ENCODE measurements at regions not wholly inside any gene's neighbourhood (a gene's known extent, or its start where the extent isn't known, plus 50 kb on each side); places are given as distances from the start of the nearest gene placed in this dataset.

DNA sequence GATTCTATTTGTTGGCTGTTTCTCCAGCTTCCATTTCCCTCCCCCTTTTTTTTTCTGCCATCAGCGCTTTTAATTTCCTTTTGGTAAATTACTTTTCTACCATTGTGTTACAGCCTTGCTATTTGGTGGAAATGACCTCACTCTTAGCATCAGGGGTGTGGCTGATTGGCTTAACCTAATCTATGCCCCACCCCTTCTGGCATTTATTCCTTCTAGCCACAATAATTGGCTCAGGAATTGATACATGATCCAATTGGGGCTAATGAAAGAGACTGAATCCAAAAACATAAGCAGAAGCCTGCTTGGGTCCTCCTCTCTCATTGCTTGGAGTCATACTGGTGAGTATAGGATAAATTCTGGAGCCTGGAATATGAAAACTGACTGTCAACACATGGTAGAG is 402.4 kb upstream of the LRRC4C start:
- TF ChIP-seq, protein P1, sequence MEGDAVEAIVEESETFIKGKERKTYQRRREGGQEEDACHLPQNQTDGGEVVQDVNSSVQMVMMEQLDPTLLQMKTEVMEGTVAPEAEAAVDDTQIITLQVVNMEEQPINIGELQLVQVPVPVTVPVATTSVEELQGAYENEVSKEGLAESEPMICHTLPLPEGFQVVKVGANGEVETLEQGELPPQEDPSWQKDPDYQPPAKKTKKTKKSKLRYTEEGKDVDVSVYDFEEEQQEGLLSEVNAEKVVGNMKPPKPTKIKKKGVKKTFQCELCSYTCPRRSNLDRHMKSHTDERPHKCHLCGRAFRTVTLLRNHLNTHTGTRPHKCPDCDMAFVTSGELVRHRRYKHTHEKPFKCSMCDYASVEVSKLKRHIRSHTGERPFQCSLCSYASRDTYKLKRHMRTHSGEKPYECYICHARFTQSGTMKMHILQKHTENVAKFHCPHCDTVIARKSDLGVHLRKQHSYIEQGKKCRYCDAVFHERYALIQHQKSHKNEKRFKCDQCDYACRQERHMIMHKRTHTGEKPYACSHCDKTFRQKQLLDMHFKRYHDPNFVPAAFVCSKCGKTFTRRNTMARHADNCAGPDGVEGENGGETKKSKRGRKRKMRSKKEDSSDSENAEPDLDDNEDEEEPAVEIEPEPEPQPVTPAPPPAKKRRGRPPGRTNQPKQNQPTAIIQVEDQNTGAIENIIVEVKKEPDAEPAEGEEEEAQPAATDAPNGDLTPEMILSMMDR (IDR thresholded peaks at IDR 0.05) = no peak

DNA sequence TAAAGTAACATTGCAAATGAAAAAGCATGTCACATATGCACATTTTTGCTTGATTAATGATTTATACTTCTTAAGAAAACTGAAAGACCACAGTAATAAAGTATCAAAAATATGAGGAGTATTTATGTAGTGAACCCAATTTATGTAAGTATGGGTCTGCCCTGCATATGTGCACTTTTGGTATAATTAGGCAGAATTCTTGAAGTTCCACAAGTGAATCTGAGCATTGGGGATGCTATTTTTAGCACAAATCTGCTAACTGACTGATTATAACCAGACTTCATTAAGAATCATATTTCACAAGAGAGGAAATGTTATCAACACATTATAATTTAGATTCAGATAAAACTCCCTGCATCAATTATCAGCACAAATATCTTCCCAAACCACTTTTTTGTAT is 407.1 kb upstream of the LRRC4C start:
- TF ChIP-seq, protein P1 (IDR thresholded peaks at IDR 0.05) = no peak

More for the DNA sequence above, 402.4 kb upstream of the LRRC4C start:
- no peaks in the 10 kb centered on the region for H3K9me3 ChIP-seq
- no peaks in the 10 kb centered on the region for H3K36me3 ChIP-seq
- no peak for DNase-seq
- intact Hi-C loops (cut with DNase I; ENCODE audit: low total_unique reads) = no loop called here
- H3K27me3 ChIP-seq = no peaks in the 10 kb centered on the region
- H3K27ac ChIP-seq = no peak overlapping the region
- H3K4me3 ChIP-seq = no peak overlapping the region
- no peaks in the 10 kb centered on the region for H3K4me1 ChIP-seq

DNA sequence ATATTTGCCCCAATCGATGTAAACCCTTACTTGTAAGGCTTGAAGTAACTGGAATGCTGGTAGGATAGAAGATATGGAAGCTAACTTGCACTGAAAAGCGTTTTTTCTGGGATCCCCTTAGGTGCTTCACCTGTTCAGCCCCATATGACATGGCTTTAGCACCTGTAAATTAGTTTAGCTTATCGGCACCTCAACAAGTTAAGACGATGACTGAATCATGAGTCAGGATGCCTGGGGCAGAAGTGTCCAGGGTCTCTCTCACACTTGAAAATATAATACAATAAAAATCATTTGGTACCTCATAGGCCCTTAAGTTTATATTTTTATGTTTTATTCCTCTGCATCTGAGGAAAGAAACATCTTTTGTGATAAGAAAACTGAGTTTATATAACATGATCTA is 409.2 kb upstream of the LRRC4C start:
- Histone ChIP-seq H3K4me1 (no peaks in the 10 kb centered on the region), H3K27ac (no peak overlapping the region), H3K27me3 (no peaks in the 10 kb centered on the region), H3K9me3 (no peaks in the 10 kb centered on the region), H3K4me3 (no peak overlapping the region), H3K36me3 (no peaks in the 10 kb centered on the region)
- intact Hi-C loops (cut with DNase I; ENCODE audit: low total_unique reads) = no loop called here
- DNase-seq = no peak
- TF ChIP-seq, protein P1 (IDR thresholded peaks at IDR 0.05) = no peak

More for the DNA sequence above, 407.1 kb upstream of the LRRC4C start:
- H3K9me3 ChIP-seq = no peaks in the 10 kb centered on the region
- no peak for DNase-seq
- H3K36me3 ChIP-seq = no peaks in the 10 kb centered on the region
- intact Hi-C loops (cut with DNase I; ENCODE audit: low total_unique reads) = no loop called here
- H3K4me1 ChIP-seq = no peaks in the 10 kb centered on the region
- H3K4me3 ChIP-seq = no peak overlapping the region
- H3K27ac ChIP-seq = no peak overlapping the region
- no peaks in the 10 kb centered on the region for H3K27me3 ChIP-seq

DNA sequence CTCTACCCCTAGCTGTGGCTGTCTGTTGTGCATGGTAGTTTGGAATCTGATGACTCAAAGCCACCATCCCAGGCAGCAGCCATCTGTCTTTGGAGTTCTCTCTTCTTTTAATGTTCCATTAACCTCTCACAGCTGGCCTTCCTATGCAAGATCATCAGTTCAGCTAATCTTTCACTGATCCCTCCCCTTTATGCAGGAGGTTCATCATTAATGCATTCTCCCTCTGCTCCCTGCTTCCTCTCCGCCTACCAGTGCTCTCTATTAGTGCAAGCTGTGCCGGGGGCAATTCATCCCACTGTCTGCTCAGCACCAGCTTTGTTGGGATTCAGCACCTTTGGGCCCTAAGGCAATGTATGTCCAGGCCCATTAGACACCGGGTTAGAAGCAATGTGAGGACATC is 413.0 kb upstream of the LRRC4C start:
- H3K27ac ChIP-seq = no peak overlapping the region
- intact Hi-C loops (cut with DNase I; ENCODE audit: low total_unique reads) = no loop called here
- no peaks in the 10 kb centered on the region for H3K9me3 ChIP-seq
- H3K4me1 ChIP-seq = no peaks in the 10 kb centered on the region
- no peak for DNase-seq
- H3K4me3 ChIP-seq = no peak overlapping the region
- TF ChIP-seq, protein P1 (IDR thresholded peaks at IDR 0.05) = no peak
- no peaks in the 10 kb centered on the region for H3K27me3 ChIP-seq
- no peaks in the 10 kb centered on the region for H3K36me3 ChIP-seq

DNA sequence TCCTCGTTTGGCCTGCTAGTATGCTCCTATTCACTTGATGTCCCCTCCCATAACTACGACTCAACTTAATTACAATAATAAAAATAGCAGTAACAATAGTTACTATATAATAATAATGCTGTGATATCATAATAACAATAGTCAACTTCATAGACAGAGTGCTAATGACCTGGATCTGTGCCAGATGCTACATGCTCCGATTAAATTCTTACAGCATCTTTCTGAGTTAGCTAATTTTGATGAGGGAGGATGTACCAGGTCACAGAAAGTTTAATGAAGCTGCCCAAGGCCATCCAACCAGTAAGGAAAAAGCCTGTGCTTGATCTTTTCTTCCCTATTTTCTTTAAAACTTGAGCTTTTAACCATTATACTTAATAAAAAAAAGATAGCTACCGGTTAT is 413.4 kb upstream of the LRRC4C start:
- no peak overlapping the region for H3K27ac ChIP-seq
- H3K9me3 ChIP-seq = no peaks in the 10 kb centered on the region
- TF ChIP-seq, protein P1 (IDR thresholded peaks at IDR 0.05) = no peak
- H3K27me3 ChIP-seq = no peaks in the 10 kb centered on the region
- H3K4me1 ChIP-seq = no peaks in the 10 kb centered on the region
- DNase-seq = no peak
- no peaks in the 10 kb centered on the region for H3K36me3 ChIP-seq
- intact Hi-C loops (cut with DNase I; ENCODE audit: low total_unique reads) = no loop called here
- H3K4me3 ChIP-seq = no peak overlapping the region

- Histone ChIP-seq H3K4me1 (no peaks in the 10 kb centered on the region), H3K4me3 (no peak overlapping the region), H3K27me3 (no peaks in the 10 kb centered on the region), H3K9me3 (no peaks in the 10 kb centered on the region), H3K27ac (no peak overlapping the region), H3K36me3 (no peaks in the 10 kb centered on the region)
- TF ChIP-seq, protein P1 (IDR thresholded peaks at IDR 0.05) = no peak
- no peak for DNase-seq
- intact Hi-C loops (cut with DNase I; ENCODE audit: low total_unique reads) = no loop called here
These were observed 418.6 kb upstream of the LRRC4C start for GRCh38 chr11:41878095-41878494.

Data from tibial artery (tissue), 4 donors.